SK-N-SH treated with all-trans-retinoic acid at 6 μM for 48 hours (cell line): ENCODE measurements at regions not wholly inside any gene's neighbourhood (a gene's known extent, or its start where the extent isn't known, plus 50 kb on each side); places are given as distances from the start of the nearest gene placed in this dataset.

ENCODE experiments used
- ATAC-seq: fragments of 200-7000 bp; cut with Tn5 transposase; 3 replicates; pipeline ENCODE4 v1.9.1; 2020; ENCODE audit warnings: mild to moderate bottlenecking, moderate library complexity
- ARNTL ChIP-seq: fragments of 450-650 bp; formaldehyde crosslinking; IDR thresholded peaks from 2 replicates; pipeline ENCODE4 v1.5.0; 2020; ENCODE audit warnings: low read depth, mild to moderate bottlenecking, moderate library complexity, borderline replicate concordance
- BACH2 ChIP-seq: fragments of 250-450 bp; sonication (Bioruptor Pico); IDR thresholded peaks from 2 replicates; pipeline ENCODE4 v1.9.0; 2021; ENCODE audit warnings: mild to moderate bottlenecking, borderline replicate concordance
- CSDC2 ChIP-seq: fragments of 250-450 bp; sonication (Bioruptor Pico); IDR thresholded peaks from 2 replicates; pipeline ENCODE4 v1.5.0; 2020; ENCODE audit warnings: mild to moderate bottlenecking, moderate library complexity
- ESRRG ChIP-seq: fragments of 250-450 bp; sonication (Bioruptor Pico); IDR thresholded peaks from 2 replicates; pipeline ENCODE4 v1.6.1; 2021; ENCODE audit warnings: mild to moderate bottlenecking
- GLIS3 ChIP-seq: fragments of 250-450 bp; sonication (Bioruptor Pico); IDR thresholded peaks from 2 replicates; pipeline ENCODE4 v1.5.0; 2020; ENCODE audit warnings: mild to moderate bottlenecking, moderate library complexity
- ISL1 ChIP-seq: fragments of 250-450 bp; sonication (Bioruptor Pico); IDR thresholded peaks from 2 replicates; pipeline ENCODE4 v2.1.2; 2022; ENCODE audit warnings: mild to moderate bottlenecking, moderate library complexity
- OSR1 ChIP-seq: fragments of 250-450 bp; sonication (Bioruptor Pico); IDR thresholded peaks from 2 replicates; pipeline ENCODE4 v1.8.0; 2022; ENCODE audit warnings: moderate library complexity, mild to moderate bottlenecking, inconsistent platforms
- PPARA ChIP-seq: fragments of 250-450 bp; sonication (Bioruptor Pico); IDR thresholded peaks from 2 replicates; pipeline ENCODE4 v1.5.0; 2020; ENCODE audit warnings: mild to moderate bottlenecking, borderline replicate concordance
- RARB ChIP-seq: fragments of 250-450 bp; sonication (Bioruptor Pico); IDR thresholded peaks from 2 replicates; pipeline ENCODE4 v1.8.0; 2021; ENCODE audit warnings: mild to moderate bottlenecking, moderate library complexity
- SNAI2 ChIP-seq: fragments of 250-450 bp; sonication (Bioruptor Pico); IDR thresholded peaks from 2 replicates; pipeline ENCODE4 v1.5.0; 2020; ENCODE audit warnings: mild to moderate bottlenecking, moderate library complexity
- TCF4 ChIP-seq: fragments of 250-450 bp; sonication (Bioruptor Pico); IDR thresholded peaks from 2 replicates; pipeline ENCODE4 v1.8.0; 2021; ENCODE audit warnings: mild to moderate bottlenecking, moderate library complexity, borderline replicate concordance
- ZC3H10 ChIP-seq: fragments of 250-450 bp; sonication (Bioruptor Pico); IDR thresholded peaks from 2 replicates; pipeline ENCODE4 v1.5.1; 2021; ENCODE audit warnings: mild to moderate bottlenecking, moderate library complexity
- ZFP3 ChIP-seq: fragments of 250-450 bp; sonication (Bioruptor Pico); IDR thresholded peaks from 2 replicates; pipeline ENCODE4 v1.5.0; 2020; ENCODE audit warnings: mild to moderate bottlenecking, moderate library complexity
- ZFP30 ChIP-seq: fragments of 450-650 bp; formaldehyde crosslinking; IDR thresholded peaks from 2 replicates; pipeline ENCODE4 v1.5.0; 2022; ENCODE audit warnings: mild to moderate bottlenecking, moderate library complexity
- ZNF565 ChIP-seq: fragments of 450-650 bp; formaldehyde crosslinking; conservative IDR thresholded peaks from 2 replicates; pipeline ENCODE4 v1.5.0; 2020; ENCODE audit warnings: low read depth, mild to moderate bottlenecking, moderate library complexity
- ZNF70 ChIP-seq: fragments of 450-650 bp; formaldehyde crosslinking; IDR thresholded peaks from 2 replicates; pipeline ENCODE4 v1.5.0; 2020; ENCODE audit warnings: mild to moderate bottlenecking, moderate library complexity
- ZNF8 ChIP-seq: fragments of 450-650 bp; formaldehyde crosslinking; IDR thresholded peaks from 2 replicates; pipeline ENCODE4 v1.5.0; 2020; ENCODE audit warnings: mild to moderate bottlenecking, moderate library complexity
- TF ChIP-seq, protein P1 (sequence below): fragments of 250-450 bp; sonication (Bioruptor Pico); IDR thresholded peaks from 2 replicates; pipeline ENCODE4 v1.8.0; 2020; ENCODE audit warnings: mild to moderate bottlenecking, moderate library complexity, borderline replicate concordance
- TF ChIP-seq, protein P2 (sequence below): fragments of 250-450 bp; sonication (Bioruptor Pico); IDR thresholded peaks from 2 replicates; pipeline ENCODE4 v1.5.0; 2020; ENCODE audit warnings: mild to moderate bottlenecking, moderate library complexity
- TF ChIP-seq, protein P3 (sequence below): fragments of 250-450 bp; sonication (Bioruptor Pico); IDR thresholded peaks from 2 replicates; pipeline ENCODE4 v1.5.1; 2020; ENCODE audit warnings: low read depth, mild to moderate bottlenecking, moderate library complexity
- TF ChIP-seq, protein P4 (sequence below): fragments of 250-450 bp; sonication (Bioruptor Pico); IDR thresholded peaks from 2 replicates; pipeline ENCODE4 v1.5.1; 2021; ENCODE audit warnings: mild to moderate bottlenecking, moderate library complexity
- TF ChIP-seq, protein P5 (sequence below): fragments of 250-450 bp; sonication (Bioruptor Pico); IDR thresholded peaks from 2 replicates; pipeline ENCODE4 v1.8.0; 2021; ENCODE audit warnings: low read depth, mild to moderate bottlenecking, moderate library complexity, borderline replicate concordance

DNA sequence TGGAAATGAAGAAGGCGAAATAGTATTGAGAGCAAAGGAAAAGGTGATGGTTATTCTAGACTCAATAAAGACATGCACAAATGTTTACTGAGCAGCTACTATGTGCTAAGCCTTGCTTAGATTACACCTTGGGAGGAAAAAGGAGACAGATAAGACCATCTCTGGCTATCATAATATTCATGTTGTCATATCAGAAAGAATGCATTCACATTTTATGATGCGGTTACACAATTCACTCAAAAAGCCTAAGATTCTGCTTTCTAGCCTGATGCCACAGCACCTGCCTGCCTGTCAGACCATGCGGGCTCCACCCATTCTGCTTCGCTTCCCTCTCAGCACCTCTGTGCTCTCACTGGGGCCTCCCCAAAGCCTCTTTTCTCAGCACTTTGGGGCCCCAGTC lies 100.9 kb downstream of the JCAD start (continued):
- TF ChIP-seq, protein P1, sequence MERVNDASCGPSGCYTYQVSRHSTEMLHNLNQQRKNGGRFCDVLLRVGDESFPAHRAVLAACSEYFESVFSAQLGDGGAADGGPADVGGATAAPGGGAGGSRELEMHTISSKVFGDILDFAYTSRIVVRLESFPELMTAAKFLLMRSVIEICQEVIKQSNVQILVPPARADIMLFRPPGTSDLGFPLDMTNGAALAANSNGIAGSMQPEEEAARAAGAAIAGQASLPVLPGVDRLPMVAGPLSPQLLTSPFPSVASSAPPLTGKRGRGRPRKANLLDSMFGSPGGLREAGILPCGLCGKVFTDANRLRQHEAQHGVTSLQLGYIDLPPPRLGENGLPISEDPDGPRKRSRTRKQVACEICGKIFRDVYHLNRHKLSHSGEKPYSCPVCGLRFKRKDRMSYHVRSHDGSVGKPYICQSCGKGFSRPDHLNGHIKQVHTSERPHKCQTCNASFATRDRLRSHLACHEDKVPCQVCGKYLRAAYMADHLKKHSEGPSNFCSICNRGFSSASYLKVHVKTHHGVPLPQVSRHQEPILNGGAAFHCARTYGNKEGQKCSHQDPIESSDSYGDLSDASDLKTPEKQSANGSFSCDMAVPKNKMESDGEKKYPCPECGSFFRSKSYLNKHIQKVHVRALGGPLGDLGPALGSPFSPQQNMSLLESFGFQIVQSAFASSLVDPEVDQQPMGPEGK (CRISPR knock-in tag): no peak
- no peak for TF ChIP-seq ZNF8

DNA sequence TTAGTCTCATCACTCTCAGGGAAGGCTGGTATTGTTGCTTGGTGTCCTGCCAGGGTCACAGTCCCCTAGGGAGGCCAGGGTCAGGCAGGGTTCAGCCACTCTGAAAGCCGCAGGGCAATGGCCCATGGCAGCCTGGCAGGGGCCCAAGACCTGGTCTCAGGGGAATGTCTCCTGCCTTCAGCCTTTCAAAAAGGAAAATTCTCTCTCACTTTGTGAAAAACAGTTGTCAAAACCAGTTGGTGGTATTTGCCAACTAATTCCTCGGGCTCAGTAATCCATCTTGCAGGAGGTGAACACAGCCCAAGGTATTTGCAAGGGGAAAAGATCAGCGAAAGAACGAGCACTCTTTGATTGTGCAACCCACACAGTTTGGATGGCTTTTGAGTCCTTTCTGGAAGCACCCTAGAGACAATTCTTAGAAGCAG lies 101.5 kb downstream of the JCAD start:
- TF ChIP-seq TCF4 (CRISPR knock-in tag) (no peak), ZFP30 (CRISPR knock-in tag) (0 out of 2 replicates have a peak, but pooled peaks have one; percentile 25), ISL1 (CRISPR knock-in tag) (peak; percentile 44; the same call in 1 of the 2 replicates)
- peak; percentile 61 for ATAC-seq

DNA sequence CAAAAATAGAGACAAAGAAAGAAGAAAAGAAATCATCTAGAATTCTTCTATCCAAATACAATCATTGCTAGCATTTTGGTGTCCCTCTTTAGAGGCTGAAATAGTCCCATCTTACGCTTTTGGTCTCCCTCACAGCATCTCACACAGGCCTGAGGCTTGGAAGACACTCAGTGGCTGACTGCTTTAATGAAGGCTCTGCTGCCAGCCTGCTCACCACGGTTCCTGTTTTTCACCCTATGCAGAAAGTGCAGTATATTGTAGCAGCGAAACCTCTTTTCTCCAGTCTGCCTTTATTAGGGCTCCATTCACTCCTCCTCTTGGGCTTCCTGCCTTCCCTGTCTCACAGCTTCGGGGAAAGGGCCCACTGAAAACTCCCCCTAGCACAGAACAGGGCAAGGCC lies 102.2 kb downstream of the JCAD start:
- TF ChIP-seq TCF4 (CRISPR knock-in tag): no peak
- TF ChIP-seq CSDC2 (CRISPR knock-in tag): no peak
- TF ChIP-seq, protein P2, sequence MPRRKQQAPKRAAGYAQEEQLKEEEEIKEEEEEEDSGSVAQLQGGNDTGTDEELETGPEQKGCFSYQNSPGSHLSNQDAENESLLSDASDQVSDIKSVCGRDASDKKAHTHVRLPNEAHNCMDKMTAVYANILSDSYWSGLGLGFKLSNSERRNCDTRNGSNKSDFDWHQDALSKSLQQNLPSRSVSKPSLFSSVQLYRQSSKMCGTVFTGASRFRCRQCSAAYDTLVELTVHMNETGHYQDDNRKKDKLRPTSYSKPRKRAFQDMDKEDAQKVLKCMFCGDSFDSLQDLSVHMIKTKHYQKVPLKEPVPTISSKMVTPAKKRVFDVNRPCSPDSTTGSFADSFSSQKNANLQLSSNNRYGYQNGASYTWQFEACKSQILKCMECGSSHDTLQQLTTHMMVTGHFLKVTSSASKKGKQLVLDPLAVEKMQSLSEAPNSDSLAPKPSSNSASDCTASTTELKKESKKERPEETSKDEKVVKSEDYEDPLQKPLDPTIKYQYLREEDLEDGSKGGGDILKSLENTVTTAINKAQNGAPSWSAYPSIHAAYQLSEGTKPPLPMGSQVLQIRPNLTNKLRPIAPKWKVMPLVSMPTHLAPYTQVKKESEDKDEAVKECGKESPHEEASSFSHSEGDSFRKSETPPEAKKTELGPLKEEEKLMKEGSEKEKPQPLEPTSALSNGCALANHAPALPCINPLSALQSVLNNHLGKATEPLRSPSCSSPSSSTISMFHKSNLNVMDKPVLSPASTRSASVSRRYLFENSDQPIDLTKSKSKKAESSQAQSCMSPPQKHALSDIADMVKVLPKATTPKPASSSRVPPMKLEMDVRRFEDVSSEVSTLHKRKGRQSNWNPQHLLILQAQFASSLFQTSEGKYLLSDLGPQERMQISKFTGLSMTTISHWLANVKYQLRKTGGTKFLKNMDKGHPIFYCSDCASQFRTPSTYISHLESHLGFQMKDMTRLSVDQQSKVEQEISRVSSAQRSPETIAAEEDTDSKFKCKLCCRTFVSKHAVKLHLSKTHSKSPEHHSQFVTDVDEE (CRISPR knock-in tag): no peak
- no peak for TF ChIP-seq ZNF565 (CRISPR knock-in tag)
- TF ChIP-seq PPARA (CRISPR knock-in tag): no peak
- TF ChIP-seq, protein P3, sequence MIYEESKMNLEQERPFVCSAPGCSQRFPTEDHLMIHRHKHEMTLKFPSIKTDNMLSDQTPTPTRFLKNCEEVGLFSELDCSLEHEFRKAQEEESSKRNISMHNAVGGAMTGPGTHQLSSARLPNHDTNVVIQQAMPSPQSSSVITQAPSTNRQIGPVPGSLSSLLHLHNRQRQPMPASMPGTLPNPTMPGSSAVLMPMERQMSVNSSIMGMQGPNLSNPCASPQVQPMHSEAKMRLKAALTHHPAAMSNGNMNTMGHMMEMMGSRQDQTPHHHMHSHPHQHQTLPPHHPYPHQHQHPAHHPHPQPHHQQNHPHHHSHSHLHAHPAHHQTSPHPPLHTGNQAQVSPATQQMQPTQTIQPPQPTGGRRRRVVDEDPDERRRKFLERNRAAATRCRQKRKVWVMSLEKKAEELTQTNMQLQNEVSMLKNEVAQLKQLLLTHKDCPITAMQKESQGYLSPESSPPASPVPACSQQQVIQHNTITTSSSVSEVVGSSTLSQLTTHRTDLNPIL: no peak
- TF ChIP-seq ZNF70 (CRISPR knock-in tag): no peak
- TF ChIP-seq OSR1 (CRISPR knock-in tag): no peak
- TF ChIP-seq SNAI2: no peak
- TF ChIP-seq ISL1 (CRISPR knock-in tag): no peak
- no peak for TF ChIP-seq RARB (CRISPR knock-in tag)
- ATAC-seq: peak; percentile 47; the same call in 2 of the 3 replicates

DNA sequence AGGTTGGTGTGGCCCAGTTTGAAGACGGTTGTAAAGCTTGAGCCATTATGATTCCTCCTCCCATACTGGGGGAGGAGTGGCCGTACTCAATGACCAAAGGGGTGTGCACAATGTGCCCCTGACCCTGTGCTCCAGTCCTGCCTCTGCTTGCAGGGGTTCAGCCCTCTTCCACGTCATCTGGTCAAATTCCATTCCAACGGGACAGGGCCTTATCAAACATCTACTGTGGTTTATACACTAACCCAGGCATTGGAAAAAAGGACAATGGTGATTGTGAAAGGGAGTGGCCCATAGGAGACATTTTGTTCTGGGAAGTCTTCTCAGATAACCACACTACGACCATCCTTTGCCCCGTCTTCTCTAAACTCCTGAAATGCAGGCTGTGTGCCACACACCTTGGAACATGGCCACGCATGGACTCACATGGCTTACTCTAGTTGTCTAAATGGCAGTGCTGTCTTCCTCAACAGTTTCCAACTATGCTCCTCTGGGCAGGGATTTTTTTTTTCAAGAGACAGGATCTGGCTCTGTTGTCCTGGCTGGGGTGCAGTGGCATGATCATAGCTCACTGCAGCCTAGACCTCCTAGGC lies 103.0 kb downstream of the JCAD start:
- TF ChIP-seq GLIS3 (CRISPR knock-in tag) (no peak), PPARA (CRISPR knock-in tag) (no peak), ZC3H10 (CRISPR knock-in tag) (no peak), CSDC2 (CRISPR knock-in tag) (no peak), ARNTL (no peak), ESRRG (CRISPR knock-in tag) (no peak), ZFP3 (CRISPR knock-in tag) (no peak), ISL1 (CRISPR knock-in tag) (no peak), ZFP30 (CRISPR knock-in tag) (no peak), ZNF565 (CRISPR knock-in tag) (no peak), RARB (CRISPR knock-in tag) (no peak), SNAI2 (no peak), TCF4 (CRISPR knock-in tag) (no peak), BACH2 (CRISPR knock-in tag) (no peak)
- TF ChIP-seq, protein P3: no peak
- TF ChIP-seq, protein P4, sequence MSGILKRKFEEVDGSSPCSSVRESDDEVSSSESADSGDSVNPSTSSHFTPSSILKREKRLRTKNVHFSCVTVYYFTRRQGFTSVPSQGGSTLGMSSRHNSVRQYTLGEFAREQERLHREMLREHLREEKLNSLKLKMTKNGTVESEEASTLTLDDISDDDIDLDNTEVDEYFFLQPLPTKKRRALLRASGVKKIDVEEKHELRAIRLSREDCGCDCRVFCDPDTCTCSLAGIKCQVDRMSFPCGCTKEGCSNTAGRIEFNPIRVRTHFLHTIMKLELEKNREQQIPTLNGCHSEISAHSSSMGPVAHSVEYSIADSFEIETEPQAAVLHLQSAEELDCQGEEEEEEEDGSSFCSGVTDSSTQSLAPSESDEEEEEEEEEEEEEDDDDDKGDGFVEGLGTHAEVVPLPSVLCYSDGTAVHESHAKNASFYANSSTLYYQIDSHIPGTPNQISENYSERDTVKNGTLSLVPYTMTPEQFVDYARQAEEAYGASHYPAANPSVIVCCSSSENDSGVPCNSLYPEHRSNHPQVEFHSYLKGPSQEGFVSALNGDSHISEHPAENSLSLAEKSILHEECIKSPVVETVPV (CRISPR knock-in tag): no peak
- TF ChIP-seq, protein P5, sequence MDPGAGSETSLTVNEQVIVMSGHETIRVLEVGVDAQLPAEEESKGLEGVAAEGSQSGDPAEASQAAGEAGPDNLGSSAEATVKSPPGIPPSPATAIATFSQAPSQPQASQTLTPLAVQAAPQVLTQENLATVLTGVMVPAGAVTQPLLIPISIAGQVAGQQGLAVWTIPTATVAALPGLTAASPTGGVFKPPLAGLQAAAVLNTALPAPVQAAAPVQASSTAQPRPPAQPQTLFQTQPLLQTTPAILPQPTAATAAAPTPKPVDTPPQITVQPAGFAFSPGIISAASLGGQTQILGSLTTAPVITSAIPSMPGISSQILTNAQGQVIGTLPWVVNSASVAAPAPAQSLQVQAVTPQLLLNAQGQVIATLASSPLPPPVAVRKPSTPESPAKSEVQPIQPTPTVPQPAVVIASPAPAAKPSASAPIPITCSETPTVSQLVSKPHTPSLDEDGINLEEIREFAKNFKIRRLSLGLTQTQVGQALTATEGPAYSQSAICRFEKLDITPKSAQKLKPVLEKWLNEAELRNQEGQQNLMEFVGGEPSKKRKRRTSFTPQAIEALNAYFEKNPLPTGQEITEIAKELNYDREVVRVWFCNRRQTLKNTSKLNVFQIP: no peak
- TF ChIP-seq, all 23 proteins: peak for 0
- ATAC-seq: no peak
